K562 (cell line): ENCODE measurements at regions not wholly inside any gene's neighbourhood (a gene's known extent, or its start where the extent isn't known, plus 50 kb on each side); places are given as distances from the start of the nearest gene placed in this dataset.

Experiments
- ATAC-seq: fragments of 200-7000 bp; cut with Tn5 transposase; 3 replicates; pipeline ENCODE4 v1.9.1; 2020; ENCODE audit warnings: moderate library complexity
- BruUV-seq: library from RNA; stranded (reverse); fragments of 400-500 nt; replicated peaks from 2 replicates; lab custom pipeline; 2021; lab: Mats Ljungman, UMichigan
- CTCF ChIA-PET: fragments of 300-600 bp; formaldehyde crosslinking; extraction: SDS; loops from one replicate; lab custom pipeline; 2021; ENCODE audit warnings: low intra/inter-chr PET ratio; lab: Yijun Ruan, JAX
- POLR2A ChIA-PET: fragments of 300-600, 350-650 bp; sonication (Branson Sonifier 250); formaldehyde crosslinking; extraction: SDS; loops from one replicate; lab custom pipeline; 2021; ENCODE audit warnings: antibody characterized with exemption, inconsistent platforms; lab: Yijun Ruan, JAX
- DNase-seq, 4 experiments: peaks; one replicate each; pipeline versions ENCODE4 v3.0.0 to v3.0.0-alpha.2; 2011 to 2018; ENCODE audit warnings: low spot score in 3 of 4, mixed read lengths in 3 of 4; ENCODE audit errors: extremely low read depth in 1 of 4
- FAIRE-seq: peaks from 2 replicates; lab custom pipeline; 2011; peaks lifted over from hg19 to GRCh38; lab: Jason Lieb, UNC
- H2AFZ ChIP-seq: 2 replicates; pipeline ENCODE4 v1.6.0; 2011; ENCODE audit warnings: low read depth, low read length, control low read depth, inconsistent platforms
- H3K27ac ChIP-seq: fragments of 200-600 bp; 3 replicates; pipeline ENCODE4 v1.8.0; 2011; ENCODE audit warnings: low read depth, mild to moderate bottlenecking, control low read depth, inconsistent platforms, low read length, moderate library complexity, mixed read lengths; ENCODE audit errors: extremely low read depth
- H3K27me3 ChIP-seq, 2 experiments: fragments of 300-600 bp in 1 of 2; 2 replicates in 1 of 2; 3 replicates in 1 of 2; pipeline versions ENCODE4 v1.6.0 to v1.8.0; 2011; ENCODE audit warnings: inconsistent platforms in 2 of 2, low read length in 2 of 2, mild to moderate bottlenecking in 1 of 2, mixed read lengths in 1 of 2, moderate library complexity in 1 of 2; ENCODE audit not compliant: control insufficient read depth in 2 of 2, insufficient read depth in 2 of 2
- H3K36me3 ChIP-seq: fragments of 300-600 bp; 3 replicates; pipeline ENCODE4 v1.8.0; 2011; ENCODE audit warnings: mild to moderate bottlenecking, low read length, inconsistent platforms; ENCODE audit not compliant: control insufficient read depth, insufficient read depth
- H3K4me1 ChIP-seq, 2 experiments: fragments of 200-600 bp in 1 of 2; replicated peaks in 1 of 2; 2 replicates in 1 of 2; 3 replicates in 1 of 2; pipeline versions ENCODE4 v1.5.1 to v1.8.0; 2011; ENCODE audit warnings: inconsistent platforms in 2 of 2, low read length in 2 of 2, mild to moderate bottlenecking in 1 of 2, mixed read lengths in 1 of 2, moderate library complexity in 1 of 2; ENCODE audit not compliant: control insufficient read depth in 2 of 2, insufficient read depth in 2 of 2
- H3K4me2 ChIP-seq: 2 replicates; pipeline ENCODE4 v1.6.1; 2011; ENCODE audit warnings: low read length, control low read depth, inconsistent platforms, mixed read lengths; ENCODE audit not compliant: insufficient read depth
- H3K4me3 ChIP-seq: fragments of 200-600 bp; sonication (generic), shearing (Covaris generic); 2 replicates; pipeline ENCODE4 v1.5.1; 2016; ENCODE audit warnings: control low read depth, inconsistent platforms
- H3K79me2 ChIP-seq: fragments of 200-600 bp; 3 replicates; pipeline ENCODE4 v1.8.0; 2011; ENCODE audit warnings: low read length, inconsistent platforms; ENCODE audit not compliant: control insufficient read depth, insufficient read depth
- H3K9ac ChIP-seq, 2 experiments: 2 replicates each; pipeline versions ENCODE4 v1.6.0 to v1.6.1; 2011; ENCODE audit warnings: low read depth in 2 of 2, low read length in 2 of 2, control low read depth in 1 of 2, inconsistent platforms in 1 of 2, mild to moderate bottlenecking in 1 of 2, mixed read lengths in 1 of 2; ENCODE audit not compliant: insufficient read depth in 1 of 2
- H3K9me1 ChIP-seq: one replicate; pipeline ENCODE4 v1.6.0; 2011; ENCODE audit warnings: inconsistent platforms, mild to moderate bottlenecking, low read length, moderate library complexity; ENCODE audit not compliant: control insufficient read depth, insufficient read depth
- H3K9me3 ChIP-seq: replicated peaks from 2 replicates; pipeline ENCODE4 v1.5.1; 2011; ENCODE audit warnings: low read depth, low read length, inconsistent platforms; ENCODE audit not compliant: control insufficient read depth, insufficient read depth
- H4K20me1 ChIP-seq: replicated peaks from 2 replicates; pipeline ENCODE4 v1.6.1; 2011; ENCODE audit warnings: low read length, inconsistent platforms, mixed read lengths; ENCODE audit not compliant: control insufficient read depth, insufficient read depth
- AFF1 ChIP-seq, 2 experiments: fragments of 450-650 bp; IDR thresholded peaks; 2 replicates each; pipeline ENCODE4 v1.6.1; 2018; ENCODE audit warnings: mild to moderate bottlenecking in 2 of 2, low read depth in 1 of 2; ENCODE audit not compliant: partially characterized antibody in 2 of 2
- CSDE1 ChIP-seq, 2 experiments: fragments of 450-650 bp; IDR thresholded peaks; 2 replicates each; pipeline ENCODE4 v1.6.1; 2016; ENCODE audit warnings: mild to moderate bottlenecking in 1 of 2
- LARP7 ChIP-seq: fragments of 450-650 bp; IDR thresholded peaks from 2 replicates; pipeline ENCODE4 v1.6.1; 2016
- NCOA4 ChIP-seq: fragments of 450-650 bp; IDR thresholded peaks from 2 replicates; pipeline ENCODE4 v1.6.1; 2018; ENCODE audit warnings: mild to moderate bottlenecking; ENCODE audit not compliant: partially characterized antibody
- PHB ChIP-seq: fragments of 250-450 bp; sonication (Bioruptor Pico); IDR thresholded peaks from 2 replicates; pipeline ENCODE4 v1.5.0; 2021
- RCOR1 ChIP-seq, 2 experiments: IDR thresholded peaks; 2 replicates each; pipeline ENCODE4 v1.6.1; 2012; ENCODE audit warnings: low read depth in 2 of 2, low read length in 2 of 2, borderline replicate concordance in 1 of 2, improper control_type of control experiment in 1 of 2
- RNF2 ChIP-seq: sonication (generic); IDR thresholded peaks from 2 replicates; pipeline ENCODE4 v1.6.1; 2016
- SREBF1 ChIP-seq: fragments of 150-350 bp; IDR thresholded peaks from 2 replicates; pipeline ENCODE4 v1.6.1; 2014; ENCODE audit warnings: antibody characterized with exemption, low read depth, low read length, borderline replicate concordance
- SRSF1 ChIP-seq: fragments of 200-400 bp; formaldehyde crosslinking; IDR thresholded peaks from 2 replicates; pipeline ENCODE4 v1.6.1; 2017; ENCODE audit warnings: mild to moderate bottlenecking, low read depth, low read length, moderate library complexity
- STAT5B ChIP-seq: fragments of 250-450 bp; sonication (Bioruptor Pico); IDR thresholded peaks from 2 replicates; pipeline ENCODE4 v1.8.0; 2021; ENCODE audit warnings: mild to moderate bottlenecking, inconsistent platforms
- TGIF2 ChIP-seq: sonication (generic); formaldehyde crosslinking; IDR thresholded peaks from 2 replicates; pipeline ENCODE4 v1.8.1; 2022; ENCODE audit warnings: mild to moderate bottlenecking, missing genetic modification reagents, moderate library complexity
- THRAP3 ChIP-seq: fragments of 450-650 bp; IDR thresholded peaks from 2 replicates; pipeline ENCODE4 v1.6.1; 2016; ENCODE audit warnings: mild to moderate bottlenecking, inconsistent platforms, borderline replicate concordance
- ZNF121 ChIP-seq: sonication (generic); formaldehyde crosslinking; conservative IDR thresholded peaks from 2 replicates; pipeline ENCODE4 v1.8.0; 2022; ENCODE audit warnings: missing genetic modification reagents
- ZNF280A ChIP-seq: fragments of 450-650 bp; IDR thresholded peaks from 2 replicates; pipeline ENCODE4 v1.6.1; 2018; ENCODE audit warnings: mild to moderate bottlenecking, low read depth; ENCODE audit not compliant: partially characterized antibody
- WGBS: fragments of 100-300 bp; shearing (Covaris generic); methylation state at CpG from one replicate; pipeline ENCODE4 v1.1.6; 2016; ENCODE audit warnings: low coverage, mixed read lengths; ENCODE audit not compliant: insufficient coverage; ENCODE audit errors: missing lambda C conversion rate; 5-methylcytosine and 5-hydroxymethylcytosine counted together
- in situ Hi-C: fragments of 300-500 bp; cut with MboI; formaldehyde crosslinking; loops from 4 replicates; pipeline ENCODE4 v1.15.0; 2018; ENCODE audit warnings: inconsistent platforms, mixed read lengths
- intact Hi-C: fragments of 100-400 bp; cut with micrococcal nuclease; formaldehyde crosslinking; loops from 2 replicates; pipeline ENCODE4 v1.14.2; 2022
- TF ChIP-seq, protein P1 (sequence below): fragments of 450-650 bp; formaldehyde crosslinking; IDR thresholded peaks from 2 replicates; pipeline ENCODE4 v1.4.0; 2020; ENCODE audit warnings: mild to moderate bottlenecking, moderate library complexity
- TF ChIP-seq, protein P2 (sequence below): fragments of 450-650 bp; formaldehyde crosslinking; IDR thresholded peaks from 2 replicates; pipeline ENCODE4 v1.4.0; 2020; ENCODE audit warnings: mild to moderate bottlenecking, mixed read lengths

DNA sequence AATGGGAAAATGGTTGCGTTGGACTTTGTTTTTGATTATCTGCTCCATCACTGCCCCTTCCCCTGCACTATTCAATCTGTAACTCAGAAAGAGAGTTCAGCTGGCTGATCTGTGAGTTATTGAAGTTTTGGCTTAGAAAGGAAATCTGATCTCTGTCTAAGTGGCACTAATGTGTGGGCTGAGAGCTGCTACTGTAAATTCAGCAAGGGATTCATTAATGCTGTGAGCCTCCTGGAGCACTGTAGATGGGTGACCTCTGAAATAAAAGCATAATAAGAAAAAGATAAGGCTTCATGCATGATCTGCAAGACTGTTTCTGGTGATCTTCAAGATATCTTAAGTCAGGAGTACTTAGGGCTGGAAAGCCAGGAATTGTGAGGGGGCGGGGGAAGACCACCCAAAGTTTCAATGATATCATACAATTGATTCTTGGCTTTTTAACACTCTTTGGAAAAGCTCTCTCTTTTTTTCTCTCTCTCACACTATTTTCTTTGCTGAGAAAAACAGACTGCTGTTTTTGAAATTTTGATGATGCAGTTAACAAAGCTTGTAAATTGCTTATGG lies 101.1 kb downstream of the C12orf75 start:
- no peaks in the 10 kb centered on the region for H3K79me2 ChIP-seq
- CTCF ChIA-PET, result no interaction called here
- intact Hi-C loops, result no loop called here
- H3K36me3 ChIP-seq, result no peaks in the 10 kb centered on the region
- in situ Hi-C loops, result no loop called here
- FAIRE-seq, result no peak
- no peak overlapping the region for H3K9ac ChIP-seq
- TF ChIP-seq AFF1 (IDR thresholded peaks at IDR 0.05; ENCODE audit: low read depth in 1 of 2, partially characterized antibody in 2 of 2) (no peak), RNF2 (no peak), PHB (no peak), TGIF2 (CRISPR knock-in tag) (no peak), ZNF121 (no peak), NCOA4 (no peak), LARP7 (no peak), STAT5B (CRISPR knock-in tag) (no peak), SRSF1 (no peak), RCOR1 (IDR thresholded peaks at IDR 0.05; ENCODE audit: borderline replicate concordance in 1 of 2, low read depth in 2 of 2, low read length in 2 of 2) (no peak), SREBF1 (no peak), CSDE1 (IDR thresholded peaks at IDR 0.05) (no peak), ZNF280A (no peak), THRAP3 (no peak)
- TF ChIP-seq, protein P1, sequence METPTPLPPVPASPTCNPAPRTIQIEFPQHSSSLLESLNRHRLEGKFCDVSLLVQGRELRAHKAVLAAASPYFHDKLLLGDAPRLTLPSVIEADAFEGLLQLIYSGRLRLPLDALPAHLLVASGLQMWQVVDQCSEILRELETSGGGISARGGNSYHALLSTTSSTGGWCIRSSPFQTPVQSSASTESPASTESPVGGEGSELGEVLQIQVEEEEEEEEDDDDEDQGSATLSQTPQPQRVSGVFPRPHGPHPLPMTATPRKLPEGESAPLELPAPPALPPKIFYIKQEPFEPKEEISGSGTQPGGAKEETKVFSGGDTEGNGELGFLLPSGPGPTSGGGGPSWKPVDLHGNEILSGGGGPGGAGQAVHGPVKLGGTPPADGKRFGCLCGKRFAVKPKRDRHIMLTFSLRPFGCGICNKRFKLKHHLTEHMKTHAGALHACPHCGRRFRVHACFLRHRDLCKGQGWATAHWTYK, result no peak
- TF ChIP-seq, protein P2, sequence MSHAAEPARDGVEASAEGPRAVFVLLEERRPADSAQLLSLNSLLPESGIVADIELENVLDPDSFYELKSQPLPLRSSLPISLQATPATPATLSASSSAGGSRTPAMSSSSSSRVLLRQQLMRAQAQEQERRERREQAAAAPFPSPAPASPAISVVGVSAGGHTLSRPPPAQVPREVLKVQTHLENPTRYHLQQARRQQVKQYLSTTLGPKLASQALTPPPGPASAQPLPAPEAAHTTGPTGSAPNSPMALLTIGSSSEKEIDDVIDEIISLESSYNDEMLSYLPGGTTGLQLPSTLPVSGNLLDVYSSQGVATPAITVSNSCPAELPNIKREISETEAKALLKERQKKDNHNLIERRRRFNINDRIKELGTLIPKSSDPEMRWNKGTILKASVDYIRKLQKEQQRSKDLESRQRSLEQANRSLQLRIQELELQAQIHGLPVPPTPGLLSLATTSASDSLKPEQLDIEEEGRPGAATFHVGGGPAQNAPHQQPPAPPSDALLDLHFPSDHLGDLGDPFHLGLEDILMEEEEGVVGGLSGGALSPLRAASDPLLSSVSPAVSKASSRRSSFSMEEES (CRISPR knock-in tag), result no peak
- H3K9me1 ChIP-seq, result no peaks in the 10 kb centered on the region
- H4K20me1 ChIP-seq, result no peaks in the 10 kb centered on the region
- no peak overlapping the region for H3K4me3 ChIP-seq
- no peaks in the 10 kb centered on the region for H3K27me3 ChIP-seq
- no TSS peak for BruUV-seq
- H3K4me1 ChIP-seq, result no peaks in the 10 kb centered on the region
- no peak overlapping the region for H2AFZ ChIP-seq
- H3K9me3 ChIP-seq, result no peaks in the 10 kb centered on the region
- POLR2A ChIA-PET, result interaction anchor here (0.8 kb wide), 1 partner anchor 23 kb away, joined by 3 read pairs; no protein-coding TSS in a partner anchor
- no peak overlapping the region for H3K27ac ChIP-seq
- DNase-seq, result no peak
- no peak overlapping the region for H3K4me2 ChIP-seq
- ATAC-seq, result no peak
- 0% methylated on average over 2 of the region's 2 CpGs for WGBS
